ENCODE measurements at regions not wholly inside any gene's neighbourhood (a gene's known extent, or its start where the extent isn't known, plus 50 kb on each side); places are given as distances from the start of the nearest gene placed in this dataset.

DNA sequence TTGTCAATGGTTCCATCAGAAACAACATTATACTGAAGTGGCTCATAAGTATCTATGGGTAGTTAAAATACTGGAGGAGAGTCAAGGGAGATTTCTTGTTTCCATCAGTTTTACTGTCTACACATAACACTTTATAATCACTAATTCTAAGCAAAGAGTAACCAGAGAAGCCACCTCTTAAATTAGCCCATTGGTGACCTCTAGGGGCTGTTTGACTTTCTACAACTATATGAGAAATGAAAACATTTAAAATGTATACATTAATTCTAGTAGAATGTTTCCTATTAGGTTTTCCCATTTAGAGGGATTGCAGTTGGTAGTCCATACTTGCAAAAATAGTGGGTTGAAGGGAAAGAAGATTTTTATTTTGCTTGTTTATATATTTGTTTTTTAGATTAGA lies 504.3 kb downstream of the FAM181B start:
- in situ Hi-C loops (cut with MboI; ENCODE audit: low sequenced_read_pairs), result no loop called here
- no peaks in the 10 kb centered on the region for H3K9me3 ChIP-seq (ENCODE audit: control insufficient read depth, insufficient read depth, low read length)
- no peak overlapping the region for H2AFZ ChIP-seq (replicated peaks; ENCODE audit: low read length, poor library complexity)
- H3K27me3 ChIP-seq (ENCODE audit: control insufficient read depth, insufficient read depth, low read length), result no peaks in the 10 kb centered on the region
- ChIA-PET CTCF (no interaction called here), POLR2A (ENCODE audit: unreplicated experiment) (no interaction called here)
- no peak overlapping the region for H3K9ac ChIP-seq (ENCODE audit: low read depth, low read length)
- no peaks in the 10 kb centered on the region for H3K79me1 ChIP-seq (ENCODE audit: low read depth in 1 of 2, low read length in 2 of 2)
- no peak overlapping the region for H2BK20ac ChIP-seq (ENCODE audit: low read depth, low read length)
- intact Hi-C loops (cut with micrococcal nuclease), result no loop called here
- no peak overlapping the region for H3K4me2 ChIP-seq (ENCODE audit: low read depth, low read length)
- H2BK15ac ChIP-seq (ENCODE audit: low read depth, low read length), result no peak overlapping the region
- H2BK5ac ChIP-seq (ENCODE audit: low read depth, low read length, poor library complexity, severe bottlenecking), result no peak overlapping the region
- no peaks in the 10 kb centered on the region for H3K36me3 ChIP-seq (ENCODE audit: control insufficient read depth, insufficient read depth, low read length)
- H3K18ac ChIP-seq (ENCODE audit: low read depth, low read length), result no peak overlapping the region
- no peak overlapping the region for H2AK9ac ChIP-seq (replicated peaks; ENCODE audit: low read depth, low read length, poor library complexity)
- DNase-seq (no peak), ATAC-seq (ENCODE audit: low read depth) (no peak)
- no TSS peak for BruUV-seq (replicated peaks)
- no peak overlapping the region for H4K5ac ChIP-seq (ENCODE audit: low read depth, low read length)
- H3K23ac ChIP-seq (ENCODE audit: low read depth, low read length), result no peak overlapping the region
- H3K4ac ChIP-seq (ENCODE audit: low read depth, low read length), result no peak overlapping the region
- no peak overlapping the region for H2AK5ac ChIP-seq (ENCODE audit: low read depth, low read length)
- dilution Hi-C loops (cut with HindIII; ENCODE audit: low sequenced_read_pairs, unreplicated experiment), result no loop called here
- no peak overlapping the region for H2BK120ac ChIP-seq (ENCODE audit: low read depth, low read length)
- H3K27ac ChIP-seq (ENCODE audit: insufficient read depth, low read length), result no peak overlapping the region
- H3K4me3 ChIP-seq (ENCODE audit: insufficient read depth, low read depth, low read length), result no peak overlapping the region
- no peak overlapping the region for H4K91ac ChIP-seq (ENCODE audit: insufficient read depth, low read depth, low read length)
- H4K8ac ChIP-seq (ENCODE audit: low read depth in 2 of 2, low read length in 2 of 2), result no peak overlapping the region
- no peaks in the 10 kb centered on the region for H3K4me1 ChIP-seq (ENCODE audit: control insufficient read depth, insufficient read depth, low read length)
- H3K14ac ChIP-seq (replicated peaks; ENCODE audit: low read depth, low read length), result no peak overlapping the region
- H4K20me1 ChIP-seq (ENCODE audit: insufficient read depth, low read length), result no peaks in the 10 kb centered on the region
- H3K56ac ChIP-seq (ENCODE audit: extremely low read depth, insufficient read depth, low read length), result no peak overlapping the region
- TF ChIP-seq CTCF (conservative IDR thresholded peaks at IDR 0.05; ENCODE audit: low read depth, low read length), result peak; percentile 38; the same call in 1 of the 2 replicates
- TF ChIP-seq RCOR1 (IDR thresholded peaks at IDR 0.05; ENCODE audit: insufficient replicate concordance, low read length), result no peak
- TF ChIP-seq, protein P1, sequence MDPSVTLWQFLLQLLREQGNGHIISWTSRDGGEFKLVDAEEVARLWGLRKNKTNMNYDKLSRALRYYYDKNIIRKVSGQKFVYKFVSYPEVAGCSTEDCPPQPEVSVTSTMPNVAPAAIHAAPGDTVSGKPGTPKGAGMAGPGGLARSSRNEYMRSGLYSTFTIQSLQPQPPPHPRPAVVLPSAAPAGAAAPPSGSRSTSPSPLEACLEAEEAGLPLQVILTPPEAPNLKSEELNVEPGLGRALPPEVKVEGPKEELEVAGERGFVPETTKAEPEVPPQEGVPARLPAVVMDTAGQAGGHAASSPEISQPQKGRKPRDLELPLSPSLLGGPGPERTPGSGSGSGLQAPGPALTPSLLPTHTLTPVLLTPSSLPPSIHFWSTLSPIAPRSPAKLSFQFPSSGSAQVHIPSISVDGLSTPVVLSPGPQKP (IDR thresholded peaks at IDR 0.05; ENCODE audit: borderline replicate concordance, low read depth, low read length), result no peak
- TF ChIP-seq BHLHE40 (IDR thresholded peaks at IDR 0.05; ENCODE audit: low read depth, low read length), result no peak
- no peak for TF ChIP-seq NFE2L2 (IDR thresholded peaks at IDR 0.05; ENCODE audit: low read depth, low read length)
- no peak for TF ChIP-seq RFX5 (IDR thresholded peaks at IDR 0.05; ENCODE audit: low read depth, low read length)
- no peak for TF ChIP-seq CEBPB (IDR thresholded peaks at IDR 0.05; ENCODE audit: low read depth, low read length)
- H3K9me1 ChIP-seq (ENCODE audit: insufficient read depth, low read length), result no peaks in the 10 kb centered on the region
